WTC11 (cell line): ENCODE measurements at regions not wholly inside any gene's neighbourhood (a gene's known extent, or its start where the extent isn't known, plus 50 kb on each side); places are given as distances from the start of the nearest gene placed in this dataset.

Source experiments
- ATAC-seq: fragments of 200-7000 bp; cut with Tn5 transposase; 2 replicates; pipeline ENCODE4 v1.10.0; 2021; ENCODE audit warnings: mild to moderate bottlenecking, moderate library complexity
- CTCF ChIA-PET: fragments of 300-600 bp; sonication (Branson Sonifier 250); formaldehyde crosslinking; loops from one replicate; lab custom pipeline; 2021; ENCODE audit warnings: antibody characterized with exemption; lab: Charles Lee
- POLR2A ChIA-PET: fragments of 350-600 bp; sonication (Branson Sonifier 250); formaldehyde crosslinking; loops from one replicate; lab custom pipeline; 2021; ENCODE audit warnings: antibody characterized with exemption; lab: Charles Lee
- DNase-seq: peaks from one replicate; pipeline ENCODE4 v3.0.0; 2021; ENCODE audit warnings: low spot score
- H3K27ac Mint-ChIP-seq: 2 replicates; pipeline ENCODE4 v1.8.0; 2021; ENCODE audit warnings: mixed read lengths
- H3K27me3 Mint-ChIP-seq: 2 replicates; pipeline ENCODE4 v1.8.0; 2021; ENCODE audit warnings: low read depth, mild to moderate bottlenecking, moderate library complexity, mixed read lengths
- H3K36me3 Mint-ChIP-seq: 2 replicates; pipeline ENCODE4 v1.8.0; 2021; ENCODE audit warnings: mixed read lengths
- H3K4me1 Mint-ChIP-seq: 2 replicates; pipeline ENCODE4 v1.8.0; 2022; ENCODE audit warnings: mixed read lengths
- H3K4me3 Mint-ChIP-seq: 2 replicates; pipeline ENCODE4 v1.8.0; 2021; ENCODE audit warnings: mild to moderate bottlenecking, moderate library complexity, mixed read lengths
- H3K9me3 Mint-ChIP-seq: 2 replicates; pipeline ENCODE4 v1.8.0; 2021; ENCODE audit warnings: mixed read lengths
- ATF1 ChIP-seq: sonication (generic); formaldehyde crosslinking; IDR thresholded peaks from 2 replicates; pipeline ENCODE4 v1.8.1; 2023; ENCODE audit warnings: mild to moderate bottlenecking, moderate library complexity, missing genetic modification reagents
- CBFB ChIP-seq: sonication (generic); formaldehyde crosslinking; IDR thresholded peaks from 2 replicates; pipeline ENCODE4 v1.8.1; 2022; ENCODE audit warnings: mild to moderate bottlenecking, low read depth, missing genetic modification reagents
- ESRRA ChIP-seq: sonication (generic); formaldehyde crosslinking; IDR thresholded peaks from 2 replicates; pipeline ENCODE4 v1.8.1; 2022; ENCODE audit warnings: mild to moderate bottlenecking, missing genetic modification reagents, borderline replicate concordance
- HMGA2 ChIP-seq: fragments of 250-450 bp; sonication (Bioruptor Pico); IDR thresholded peaks from 2 replicates; pipeline ENCODE4 v1.4.0; 2021; ENCODE audit warnings: mild to moderate bottlenecking, moderate library complexity
- PRRX2 ChIP-seq: fragments of 250-450 bp; sonication (Bioruptor Pico); IDR thresholded peaks from 2 replicates; pipeline ENCODE4 v1.8.0; 2021; ENCODE audit warnings: mild to moderate bottlenecking
- RELA ChIP-seq: sonication (generic); formaldehyde crosslinking; IDR thresholded peaks from 2 replicates; pipeline ENCODE4 v1.8.1; 2022; ENCODE audit warnings: missing genetic modification reagents, mild to moderate bottlenecking, borderline replicate concordance
- RORB ChIP-seq: fragments of 250-450 bp; sonication (Bioruptor Pico); IDR thresholded peaks from 2 replicates; pipeline ENCODE4 v1.9.0; 2021; ENCODE audit warnings: mild to moderate bottlenecking
- SMAD3 ChIP-seq: sonication (generic); formaldehyde crosslinking; IDR thresholded peaks from 2 replicates; pipeline ENCODE4 v1.8.0; 2022; ENCODE audit warnings: missing genetic modification reagents, mild to moderate bottlenecking, borderline replicate concordance
- SOX15 ChIP-seq: fragments of 250-450 bp; sonication (Bioruptor Pico); IDR thresholded peaks from 2 replicates; pipeline ENCODE4 v1.9.0; 2021; ENCODE audit warnings: mild to moderate bottlenecking
- TP53 ChIP-seq: sonication (generic); formaldehyde crosslinking; IDR thresholded peaks from 2 replicates; pipeline ENCODE4 v1.8.1; 2023; ENCODE audit warnings: mild to moderate bottlenecking, missing genetic modification reagents
- ZNF317 ChIP-seq: sonication (generic); formaldehyde crosslinking; IDR thresholded peaks from 2 replicates; pipeline ENCODE4 v1.8.1; 2023; ENCODE audit warnings: low read depth, mild to moderate bottlenecking, moderate library complexity, missing genetic modification reagents, borderline replicate concordance
- ZNF671 ChIP-seq: fragments of 250-450 bp; sonication (Bioruptor Pico); IDR thresholded peaks from 2 replicates; pipeline ENCODE4 v1.8.0; 2021; ENCODE audit warnings: mild to moderate bottlenecking
- TF ChIP-seq, protein P1 (sequence below): fragments of 250-450 bp; sonication (Bioruptor Pico); IDR thresholded peaks from 2 replicates; pipeline ENCODE4 v1.9.0; 2021; ENCODE audit warnings: moderate library complexity, mild to moderate bottlenecking, inconsistent platforms, borderline replicate concordance
- TF ChIP-seq, protein P2 (sequence below): sonication (generic); formaldehyde crosslinking; IDR thresholded peaks from 2 replicates; pipeline ENCODE4 v1.8.1; 2023; ENCODE audit warnings: mild to moderate bottlenecking, missing genetic modification reagents
- TF ChIP-seq, protein P3 (sequence below): sonication (generic); formaldehyde crosslinking; IDR thresholded peaks from 2 replicates; pipeline ENCODE4 v1.8.0; 2022; ENCODE audit warnings: mild to moderate bottlenecking, missing genetic modification reagents
- TF ChIP-seq, protein P4 (sequence below): sonication (generic); formaldehyde crosslinking; IDR thresholded peaks from 2 replicates; pipeline ENCODE4 v1.8.1; 2023; ENCODE audit warnings: mild to moderate bottlenecking, moderate library complexity, missing genetic modification reagents
- TF ChIP-seq, protein P5 (sequence below): fragments of 250-450 bp; sonication (Bioruptor Pico); IDR thresholded peaks from 2 replicates; pipeline ENCODE4 v1.8.0; 2021; ENCODE audit warnings: mild to moderate bottlenecking
- TF ChIP-seq, protein P6 (sequence below): fragments of 250-450 bp; sonication (Bioruptor Pico); IDR thresholded peaks from 2 replicates; pipeline ENCODE4 v2.1.2; 2022; ENCODE audit warnings: mild to moderate bottlenecking, moderate library complexity
- TF ChIP-seq, protein P7 (sequence below): sonication (generic); formaldehyde crosslinking; IDR thresholded peaks from 2 replicates; pipeline ENCODE4 v1.8.0; 2022; ENCODE audit warnings: missing genetic modification reagents
- TF ChIP-seq, protein P8 (sequence below): sonication (generic); formaldehyde crosslinking; IDR thresholded peaks from 2 replicates; pipeline ENCODE4 v1.8.0; 2022; ENCODE audit warnings: mild to moderate bottlenecking, missing genetic modification reagents

DNA sequence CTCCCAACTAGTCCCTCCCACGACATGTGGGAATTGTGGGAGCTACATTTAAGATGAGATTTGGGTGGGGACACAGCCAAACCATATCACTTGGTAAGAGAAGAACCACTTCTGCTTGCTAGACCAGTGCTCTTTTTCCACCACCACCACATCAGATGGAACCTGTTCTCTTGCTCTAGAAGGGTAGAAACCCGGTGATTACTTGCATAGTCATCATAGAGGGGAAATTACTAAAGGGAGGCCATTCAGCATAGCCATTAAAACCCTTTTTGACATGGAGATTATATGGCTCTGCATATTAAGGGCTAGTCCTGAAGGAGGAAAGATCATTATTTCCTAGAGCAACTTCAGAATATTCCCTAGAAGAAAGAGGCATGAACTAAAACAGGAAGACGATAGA, 1188.0 kb downstream of the CDH11 start (continued):
- TF ChIP-seq HMGA2 (CRISPR knock-in tag) (no peak), ATF1 (no peak), RORB (CRISPR knock-in tag) (no peak), ZNF317 (CRISPR knock-in tag) (no peak), SOX15 (no peak), ZNF671 (CRISPR knock-in tag) (no peak), SMAD3 (CRISPR knock-in tag) (no peak)
- TF ChIP-seq, protein P1, sequence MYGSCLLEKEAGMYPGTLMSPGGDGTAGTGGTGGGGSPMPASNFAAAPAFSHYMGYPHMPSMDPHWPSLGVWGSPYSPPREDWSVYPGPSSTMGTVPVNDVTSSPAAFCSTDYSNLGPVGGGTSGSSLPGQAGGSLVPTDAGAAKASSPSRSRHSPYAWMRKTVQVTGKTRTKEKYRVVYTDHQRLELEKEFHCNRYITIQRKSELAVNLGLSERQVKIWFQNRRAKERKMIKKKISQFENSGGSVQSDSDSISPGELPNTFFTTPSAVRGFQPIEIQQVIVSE (CRISPR knock-in tag): no peak
- TF ChIP-seq, protein P2, sequence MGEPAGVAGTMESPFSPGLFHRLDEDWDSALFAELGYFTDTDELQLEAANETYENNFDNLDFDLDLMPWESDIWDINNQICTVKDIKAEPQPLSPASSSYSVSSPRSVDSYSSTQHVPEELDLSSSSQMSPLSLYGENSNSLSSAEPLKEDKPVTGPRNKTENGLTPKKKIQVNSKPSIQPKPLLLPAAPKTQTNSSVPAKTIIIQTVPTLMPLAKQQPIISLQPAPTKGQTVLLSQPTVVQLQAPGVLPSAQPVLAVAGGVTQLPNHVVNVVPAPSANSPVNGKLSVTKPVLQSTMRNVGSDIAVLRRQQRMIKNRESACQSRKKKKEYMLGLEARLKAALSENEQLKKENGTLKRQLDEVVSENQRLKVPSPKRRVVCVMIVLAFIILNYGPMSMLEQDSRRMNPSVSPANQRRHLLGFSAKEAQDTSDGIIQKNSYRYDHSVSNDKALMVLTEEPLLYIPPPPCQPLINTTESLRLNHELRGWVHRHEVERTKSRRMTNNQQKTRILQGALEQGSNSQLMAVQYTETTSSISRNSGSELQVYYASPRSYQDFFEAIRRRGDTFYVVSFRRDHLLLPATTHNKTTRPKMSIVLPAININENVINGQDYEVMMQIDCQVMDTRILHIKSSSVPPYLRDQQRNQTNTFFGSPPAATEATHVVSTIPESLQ: no peak
- TF ChIP-seq, protein P3, sequence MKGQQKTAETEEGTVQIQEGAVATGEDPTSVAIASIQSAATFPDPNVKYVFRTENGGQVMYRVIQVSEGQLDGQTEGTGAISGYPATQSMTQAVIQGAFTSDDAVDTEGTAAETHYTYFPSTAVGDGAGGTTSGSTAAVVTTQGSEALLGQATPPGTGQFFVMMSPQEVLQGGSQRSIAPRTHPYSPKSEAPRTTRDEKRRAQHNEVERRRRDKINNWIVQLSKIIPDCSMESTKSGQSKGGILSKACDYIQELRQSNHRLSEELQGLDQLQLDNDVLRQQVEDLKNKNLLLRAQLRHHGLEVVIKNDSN: no peak
- TF ChIP-seq, protein P4, sequence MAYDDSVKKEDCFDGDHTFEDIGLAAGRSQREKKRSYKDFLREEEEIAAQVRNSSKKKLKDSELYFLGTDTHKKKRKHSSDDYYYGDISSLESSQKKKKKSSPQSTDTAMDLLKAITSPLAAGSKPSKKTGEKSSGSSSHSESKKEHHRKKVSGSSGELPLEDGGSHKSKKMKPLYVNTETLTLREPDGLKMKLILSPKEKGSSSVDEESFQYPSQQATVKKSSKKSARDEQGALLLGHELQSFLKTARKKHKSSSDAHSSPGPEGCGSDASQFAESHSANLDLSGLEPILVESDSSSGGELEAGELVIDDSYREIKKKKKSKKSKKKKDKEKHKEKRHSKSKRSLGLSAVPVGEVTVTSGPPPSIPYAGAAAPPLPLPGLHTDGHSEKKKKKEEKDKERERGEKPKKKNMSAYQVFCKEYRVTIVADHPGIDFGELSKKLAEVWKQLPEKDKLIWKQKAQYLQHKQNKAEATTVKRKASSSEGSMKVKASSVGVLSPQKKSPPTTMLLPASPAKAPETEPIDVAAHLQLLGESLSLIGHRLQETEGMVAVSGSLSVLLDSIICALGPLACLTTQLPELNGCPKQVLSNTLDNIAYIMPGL (CRISPR knock-in tag): no peak
- TF ChIP-seq, protein P5, sequence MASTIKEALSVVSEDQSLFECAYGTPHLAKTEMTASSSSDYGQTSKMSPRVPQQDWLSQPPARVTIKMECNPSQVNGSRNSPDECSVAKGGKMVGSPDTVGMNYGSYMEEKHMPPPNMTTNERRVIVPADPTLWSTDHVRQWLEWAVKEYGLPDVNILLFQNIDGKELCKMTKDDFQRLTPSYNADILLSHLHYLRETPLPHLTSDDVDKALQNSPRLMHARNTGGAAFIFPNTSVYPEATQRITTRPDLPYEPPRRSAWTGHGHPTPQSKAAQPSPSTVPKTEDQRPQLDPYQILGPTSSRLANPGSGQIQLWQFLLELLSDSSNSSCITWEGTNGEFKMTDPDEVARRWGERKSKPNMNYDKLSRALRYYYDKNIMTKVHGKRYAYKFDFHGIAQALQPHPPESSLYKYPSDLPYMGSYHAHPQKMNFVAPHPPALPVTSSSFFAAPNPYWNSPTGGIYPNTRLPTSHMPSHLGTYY: no peak
- TF ChIP-seq, protein P6, sequence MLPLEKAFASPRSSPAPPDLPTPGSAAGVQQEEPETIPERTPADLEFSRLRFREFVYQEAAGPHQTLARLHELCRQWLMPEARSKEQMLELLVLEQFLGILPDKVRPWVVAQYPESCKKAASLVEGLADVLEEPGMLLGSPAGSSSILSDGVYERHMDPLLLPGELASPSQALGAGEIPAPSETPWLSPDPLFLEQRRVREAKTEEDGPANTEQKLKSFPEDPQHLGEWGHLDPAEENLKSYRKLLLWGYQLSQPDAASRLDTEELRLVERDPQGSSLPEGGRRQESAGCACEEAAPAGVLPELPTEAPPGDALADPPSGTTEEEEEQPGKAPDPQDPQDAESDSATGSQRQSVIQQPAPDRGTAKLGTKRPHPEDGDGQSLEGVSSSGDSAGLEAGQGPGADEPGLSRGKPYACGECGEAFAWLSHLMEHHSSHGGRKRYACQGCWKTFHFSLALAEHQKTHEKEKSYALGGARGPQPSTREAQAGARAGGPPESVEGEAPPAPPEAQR: no peak

DNA sequence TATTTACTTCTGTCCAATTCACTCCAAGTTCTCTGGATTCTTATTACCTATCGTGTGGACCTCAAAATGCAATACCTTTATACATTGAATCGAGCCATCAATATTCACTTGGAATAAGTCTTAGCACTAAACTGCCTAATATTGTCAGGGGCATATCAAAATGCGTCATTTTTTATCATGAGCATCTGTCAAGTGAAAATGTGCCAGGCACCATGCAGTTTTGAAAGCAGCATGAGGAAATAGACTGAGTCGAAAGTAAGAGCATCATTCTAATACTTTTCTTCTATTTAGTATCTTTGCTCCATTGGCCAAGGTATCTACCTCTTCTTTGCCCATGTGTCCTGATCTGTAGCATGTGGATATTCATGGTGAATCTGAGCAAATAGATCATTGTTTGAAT, 1193.4 kb downstream of the CDH11 start:
- Mint-ChIP-seq H3K27me3 (no peaks in the 10 kb centered on the region), H3K27ac (no peak overlapping the region), H3K4me3 (no peak overlapping the region), H3K4me1 (peaks cover 12% of the 10 kb centered on the region), H3K36me3 (peaks cover 16% of the 10 kb centered on the region), H3K9me3 (peaks cover 17% of the 10 kb centered on the region)
- no peak for ATAC-seq
- CTCF ChIA-PET: no interaction called here
- DNase-seq: no peak
- POLR2A ChIA-PET: no interaction called here
- TF ChIP-seq, protein P2: no peak
- no peak for TF ChIP-seq RELA (CRISPR knock-in tag)
- TF ChIP-seq, protein P6: no peak
- TF ChIP-seq, protein P7, sequence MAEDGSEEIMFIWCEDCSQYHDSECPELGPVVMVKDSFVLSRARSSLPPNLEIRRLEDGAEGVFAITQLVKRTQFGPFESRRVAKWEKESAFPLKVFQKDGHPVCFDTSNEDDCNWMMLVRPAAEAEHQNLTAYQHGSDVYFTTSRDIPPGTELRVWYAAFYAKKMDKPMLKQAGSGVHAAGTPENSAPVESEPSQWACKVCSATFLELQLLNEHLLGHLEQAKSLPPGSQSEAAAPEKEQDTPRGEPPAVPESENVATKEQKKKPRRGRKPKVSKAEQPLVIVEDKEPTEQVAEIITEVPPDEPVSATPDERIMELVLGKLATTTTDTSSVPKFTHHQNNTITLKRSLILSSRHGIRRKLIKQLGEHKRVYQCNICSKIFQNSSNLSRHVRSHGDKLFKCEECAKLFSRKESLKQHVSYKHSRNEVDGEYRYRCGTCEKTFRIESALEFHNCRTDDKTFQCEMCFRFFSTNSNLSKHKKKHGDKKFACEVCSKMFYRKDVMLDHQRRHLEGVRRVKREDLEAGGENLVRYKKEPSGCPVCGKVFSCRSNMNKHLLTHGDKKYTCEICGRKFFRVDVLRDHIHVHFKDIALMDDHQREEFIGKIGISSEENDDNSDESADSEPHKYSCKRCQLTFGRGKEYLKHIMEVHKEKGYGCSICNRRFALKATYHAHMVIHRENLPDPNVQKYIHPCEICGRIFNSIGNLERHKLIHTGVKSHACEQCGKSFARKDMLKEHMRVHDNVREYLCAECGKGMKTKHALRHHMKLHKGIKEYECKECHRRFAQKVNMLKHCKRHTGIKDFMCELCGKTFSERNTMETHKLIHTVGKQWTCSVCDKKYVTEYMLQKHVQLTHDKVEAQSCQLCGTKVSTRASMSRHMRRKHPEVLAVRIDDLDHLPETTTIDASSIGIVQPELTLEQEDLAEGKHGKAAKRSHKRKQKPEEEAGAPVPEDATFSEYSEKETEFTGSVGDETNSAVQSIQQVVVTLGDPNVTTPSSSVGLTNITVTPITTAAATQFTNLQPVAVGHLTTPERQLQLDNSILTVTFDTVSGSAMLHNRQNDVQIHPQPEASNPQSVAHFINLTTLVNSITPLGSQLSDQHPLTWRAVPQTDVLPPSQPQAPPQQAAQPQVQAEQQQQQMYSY: no peak
- TF ChIP-seq, protein P8, sequence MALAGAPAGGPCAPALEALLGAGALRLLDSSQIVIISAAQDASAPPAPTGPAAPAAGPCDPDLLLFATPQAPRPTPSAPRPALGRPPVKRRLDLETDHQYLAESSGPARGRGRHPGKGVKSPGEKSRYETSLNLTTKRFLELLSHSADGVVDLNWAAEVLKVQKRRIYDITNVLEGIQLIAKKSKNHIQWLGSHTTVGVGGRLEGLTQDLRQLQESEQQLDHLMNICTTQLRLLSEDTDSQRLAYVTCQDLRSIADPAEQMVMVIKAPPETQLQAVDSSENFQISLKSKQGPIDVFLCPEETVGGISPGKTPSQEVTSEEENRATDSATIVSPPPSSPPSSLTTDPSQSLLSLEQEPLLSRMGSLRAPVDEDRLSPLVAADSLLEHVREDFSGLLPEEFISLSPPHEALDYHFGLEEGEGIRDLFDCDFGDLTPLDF (CRISPR knock-in tag): no peak
- TF ChIP-seq PRRX2: no peak
- no peak for TF ChIP-seq TP53 (CRISPR knock-in tag)
- no peak for TF ChIP-seq CBFB
- TF ChIP-seq ESRRA (CRISPR knock-in tag): no peak
